ENCODE measurements at regions not wholly inside any gene's neighbourhood (a gene's known extent, or its start where the extent isn't known, plus 50 kb on each side); places are given as distances from the start of the nearest gene placed in this dataset.

DNA sequence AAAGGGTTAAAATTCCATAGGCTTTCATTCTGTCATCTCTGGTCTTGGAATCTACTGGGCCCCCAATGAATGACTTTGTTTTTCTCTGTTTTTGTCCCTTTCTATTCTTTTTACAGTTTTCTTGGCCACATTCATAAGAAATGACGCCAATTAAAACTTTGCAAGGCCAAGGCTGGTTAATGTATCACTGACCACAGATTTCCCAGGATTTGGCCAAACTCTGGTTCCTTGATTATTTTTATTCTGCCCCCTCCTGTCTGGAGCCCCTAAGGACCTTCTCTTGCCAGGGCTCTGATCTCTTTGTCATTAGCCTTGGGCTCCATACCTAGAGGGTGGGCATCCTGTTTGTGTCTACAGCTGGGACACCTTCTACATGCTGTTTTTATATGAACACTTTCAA lies 388.9 kb upstream of the PAPPA start:
- Histone ChIP-seq H3K4me1 (no peaks in the 10 kb centered on the region), H3K27ac (no peak overlapping the region), H3K27me3 (no peaks in the 10 kb centered on the region), H3K9me3 (no peaks in the 10 kb centered on the region), H3K4me3 (no peak overlapping the region), H3K36me3 (no peaks in the 10 kb centered on the region)
- ATAC-seq: no peak
- 71 to 86% methylated on average over 1 of the region's 1 CpG for WGBS, 2 donors (ENCODE audit: low coverage in 1 of 2)
- no peak for TF ChIP-seq POLR2AphosphoS5 (IDR thresholded peaks at IDR 0.05)
- TF ChIP-seq, protein P1, sequence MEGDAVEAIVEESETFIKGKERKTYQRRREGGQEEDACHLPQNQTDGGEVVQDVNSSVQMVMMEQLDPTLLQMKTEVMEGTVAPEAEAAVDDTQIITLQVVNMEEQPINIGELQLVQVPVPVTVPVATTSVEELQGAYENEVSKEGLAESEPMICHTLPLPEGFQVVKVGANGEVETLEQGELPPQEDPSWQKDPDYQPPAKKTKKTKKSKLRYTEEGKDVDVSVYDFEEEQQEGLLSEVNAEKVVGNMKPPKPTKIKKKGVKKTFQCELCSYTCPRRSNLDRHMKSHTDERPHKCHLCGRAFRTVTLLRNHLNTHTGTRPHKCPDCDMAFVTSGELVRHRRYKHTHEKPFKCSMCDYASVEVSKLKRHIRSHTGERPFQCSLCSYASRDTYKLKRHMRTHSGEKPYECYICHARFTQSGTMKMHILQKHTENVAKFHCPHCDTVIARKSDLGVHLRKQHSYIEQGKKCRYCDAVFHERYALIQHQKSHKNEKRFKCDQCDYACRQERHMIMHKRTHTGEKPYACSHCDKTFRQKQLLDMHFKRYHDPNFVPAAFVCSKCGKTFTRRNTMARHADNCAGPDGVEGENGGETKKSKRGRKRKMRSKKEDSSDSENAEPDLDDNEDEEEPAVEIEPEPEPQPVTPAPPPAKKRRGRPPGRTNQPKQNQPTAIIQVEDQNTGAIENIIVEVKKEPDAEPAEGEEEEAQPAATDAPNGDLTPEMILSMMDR (IDR thresholded peaks at IDR 0.05): no peak
- no peak for TF ChIP-seq EP300 (IDR thresholded peaks at IDR 0.05)
- TF ChIP-seq POLR2A (IDR thresholded peaks at IDR 0.05): no peak

DNA sequence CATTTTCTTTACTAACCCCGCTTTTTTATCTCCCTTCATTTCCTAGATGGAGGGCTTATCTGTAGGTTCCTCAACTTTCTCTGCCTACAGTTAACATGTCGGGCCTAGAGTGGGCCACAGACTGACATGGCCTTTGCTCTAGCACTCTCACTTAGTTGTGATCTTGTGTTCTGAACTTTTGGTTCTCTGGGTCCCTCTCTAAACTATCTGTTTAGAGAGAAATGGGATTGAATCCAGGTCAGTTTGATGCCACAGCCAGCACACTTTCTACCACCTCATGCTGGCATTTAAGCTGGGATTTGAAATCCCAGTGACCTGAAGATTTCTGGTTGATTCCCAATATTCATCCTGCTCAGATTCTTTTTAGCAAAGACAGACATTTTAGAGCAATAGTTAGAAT lies 388.5 kb upstream of the PAPPA start:
- no peak for ATAC-seq
- no peaks in the 10 kb centered on the region for H3K9me3 ChIP-seq
- WGBS, 2 donors (ENCODE audit: low coverage in 1 of 2): 59 to 94% methylated on average over 2 of the region's 2 CpGs
- H3K27ac ChIP-seq: no peak overlapping the region
- TF ChIP-seq, protein P1 (IDR thresholded peaks at IDR 0.05): no peak
- TF ChIP-seq POLR2AphosphoS5 (IDR thresholded peaks at IDR 0.05) (no peak), POLR2A (IDR thresholded peaks at IDR 0.05) (no peak), EP300 (IDR thresholded peaks at IDR 0.05) (no peak)
- no peaks in the 10 kb centered on the region for H3K4me1 ChIP-seq
- no peaks in the 10 kb centered on the region for H3K27me3 ChIP-seq
- H3K4me3 ChIP-seq: no peak overlapping the region
- no peaks in the 10 kb centered on the region for H3K36me3 ChIP-seq

DNA sequence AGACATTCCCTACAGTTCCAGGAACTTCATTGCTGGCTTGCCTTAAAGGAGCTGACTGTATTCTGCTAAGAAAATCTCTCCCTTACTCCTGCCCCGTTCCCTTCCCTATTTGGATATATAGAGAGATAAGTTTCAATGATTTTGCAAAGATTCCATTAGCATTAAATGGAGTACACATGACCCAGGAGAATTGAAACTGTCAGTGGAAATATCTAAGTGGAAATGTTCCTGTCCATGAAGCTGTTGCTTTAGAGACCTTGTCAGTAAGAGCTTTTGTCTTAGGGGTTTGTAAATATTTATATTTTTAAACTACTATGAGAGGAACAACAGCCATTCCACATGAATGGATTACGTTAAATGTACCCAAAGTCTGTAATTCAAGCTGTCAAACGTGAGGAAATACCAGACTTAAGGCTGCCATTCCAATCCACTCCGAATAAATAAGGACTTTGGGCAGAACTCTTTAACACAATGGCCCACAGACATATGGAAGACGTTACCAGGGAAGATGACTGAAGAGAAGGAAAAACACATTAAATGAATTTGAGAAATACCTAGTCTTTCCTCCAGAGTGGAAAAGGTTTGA lies 387.1 kb upstream of the PAPPA start:
- TF ChIP-seq, protein P1 (IDR thresholded peaks at IDR 0.05): no peak
- TF ChIP-seq POLR2AphosphoS5 (IDR thresholded peaks at IDR 0.05): no peak
- no peak for TF ChIP-seq EP300 (IDR thresholded peaks at IDR 0.05)
- no peak for TF ChIP-seq POLR2A (IDR thresholded peaks at IDR 0.05)
- no peak for ATAC-seq
- H3K4me3 ChIP-seq: no peak overlapping the region
- no peaks in the 10 kb centered on the region for H3K27me3 ChIP-seq
- no peak overlapping the region for H3K27ac ChIP-seq
- no peaks in the 10 kb centered on the region for H3K4me1 ChIP-seq
- H3K9me3 ChIP-seq: no peaks in the 10 kb centered on the region
- 46 to 62% methylated on average over 5 of the region's 5 CpGs for WGBS, 2 donors (ENCODE audit: low coverage in 1 of 2)
- H3K36me3 ChIP-seq: no peaks in the 10 kb centered on the region

DNA sequence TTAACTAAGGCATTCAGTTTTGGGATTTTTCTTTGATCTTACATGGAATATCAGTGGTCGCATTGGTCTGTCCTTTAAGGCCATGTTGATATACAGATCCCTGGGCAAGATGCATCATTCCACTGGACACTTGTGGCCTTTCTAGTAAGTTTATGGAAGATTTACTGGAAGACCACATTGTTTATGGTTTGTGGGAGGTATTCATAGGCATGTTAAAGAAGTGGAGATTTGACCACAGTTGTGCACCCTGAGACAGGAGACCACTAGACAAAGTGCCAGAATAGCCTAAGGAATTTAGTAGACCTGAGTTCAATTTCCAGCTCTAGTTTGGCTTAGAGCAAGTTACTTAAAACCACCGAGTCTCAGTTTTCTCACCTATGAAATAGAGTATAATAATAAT lies 383.1 kb upstream of the PAPPA start:
- Histone ChIP-seq H3K4me1 (no peaks in the 10 kb centered on the region), H3K36me3 (no peaks in the 10 kb centered on the region), H3K27me3 (no peaks in the 10 kb centered on the region), H3K9me3 (no peaks in the 10 kb centered on the region), H3K27ac (no peak overlapping the region), H3K4me3 (no peak overlapping the region)
- WGBS, 2 donors (ENCODE audit: low coverage in 1 of 2): 80 to 96% methylated on average over 1 to 2 of the region's 2 CpGs
- TF ChIP-seq POLR2A (IDR thresholded peaks at IDR 0.05): no peak
- no peak for TF ChIP-seq POLR2AphosphoS5 (IDR thresholded peaks at IDR 0.05)
- no peak for TF ChIP-seq EP300 (IDR thresholded peaks at IDR 0.05)
- TF ChIP-seq, protein P1 (IDR thresholded peaks at IDR 0.05): no peak
- no peak for ATAC-seq

DNA sequence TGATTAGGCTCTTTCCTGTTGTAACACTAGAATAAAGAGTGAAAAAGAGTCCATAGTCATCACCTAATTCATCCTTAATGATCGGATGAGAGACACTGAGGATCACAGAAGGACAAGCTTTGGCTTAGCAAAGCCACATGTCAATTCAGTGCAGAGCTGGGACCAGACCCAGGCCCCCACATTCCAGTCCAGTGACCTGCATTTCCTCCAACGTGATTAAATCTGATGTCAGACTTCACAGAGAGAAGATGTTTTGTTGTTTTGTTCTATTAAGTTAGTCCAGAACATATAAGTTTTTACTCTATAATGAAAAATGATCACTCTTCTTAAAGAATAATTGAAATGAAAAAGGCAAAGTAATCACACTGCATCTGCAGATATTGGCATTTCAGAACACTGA lies 377.9 kb upstream of the PAPPA start:
- no peaks in the 10 kb centered on the region for H3K36me3 ChIP-seq
- WGBS, 2 donors (ENCODE audit: low coverage in 1 of 2): 14 to 44% methylated on average over 1 to 2 of the region's 2 CpGs
- no peak for ATAC-seq
- TF ChIP-seq EP300 (IDR thresholded peaks at IDR 0.05) (no peak), POLR2AphosphoS5 (IDR thresholded peaks at IDR 0.05) (no peak), POLR2A (IDR thresholded peaks at IDR 0.05) (no peak)
- TF ChIP-seq, protein P1 (IDR thresholded peaks at IDR 0.05): no peak
- H3K4me3 ChIP-seq: no peak overlapping the region
- no peaks in the 10 kb centered on the region for H3K27me3 ChIP-seq
- H3K27ac ChIP-seq: no peak overlapping the region
- no peaks in the 10 kb centered on the region for H3K9me3 ChIP-seq
- H3K4me1 ChIP-seq: no peaks in the 10 kb centered on the region
